ENCODE measurements at regions not wholly inside any gene's neighbourhood (a gene's known extent, or its start where the extent isn't known, plus 50 kb on each side); places are given as distances from the start of the nearest gene placed in this dataset.
"Not testable (repeated sequence)": the region's sequence is repeated elsewhere in the genome, so short reads cannot be mapped to it uniquely, and the experiment has no call there.

DNA sequence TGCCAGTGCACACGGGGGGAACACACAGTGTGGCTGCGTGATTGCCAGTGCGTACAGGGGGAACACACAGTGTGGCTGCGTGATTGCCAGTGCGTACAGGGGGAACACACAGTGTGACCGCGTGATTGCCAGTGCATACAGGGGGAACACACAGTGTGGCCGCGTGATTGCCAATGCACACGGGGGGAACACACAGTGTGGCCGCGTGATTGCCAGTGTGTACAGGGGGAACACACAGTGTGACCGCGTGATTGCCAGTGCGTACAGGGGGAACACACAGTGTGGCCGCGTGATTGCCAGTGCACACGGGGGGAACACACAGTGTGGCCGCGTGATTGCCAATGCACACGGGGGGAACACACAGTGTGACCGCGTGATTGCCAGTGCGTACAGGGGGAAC, 139.4 kb downstream of the RTP5 start:
- not testable (repeated sequence) for TF ChIP-seq POLR2A (IDR thresholded peaks at IDR 0.05; ENCODE audit: extremely low read depth, insufficient read length)
- TF ChIP-seq, protein P1, sequence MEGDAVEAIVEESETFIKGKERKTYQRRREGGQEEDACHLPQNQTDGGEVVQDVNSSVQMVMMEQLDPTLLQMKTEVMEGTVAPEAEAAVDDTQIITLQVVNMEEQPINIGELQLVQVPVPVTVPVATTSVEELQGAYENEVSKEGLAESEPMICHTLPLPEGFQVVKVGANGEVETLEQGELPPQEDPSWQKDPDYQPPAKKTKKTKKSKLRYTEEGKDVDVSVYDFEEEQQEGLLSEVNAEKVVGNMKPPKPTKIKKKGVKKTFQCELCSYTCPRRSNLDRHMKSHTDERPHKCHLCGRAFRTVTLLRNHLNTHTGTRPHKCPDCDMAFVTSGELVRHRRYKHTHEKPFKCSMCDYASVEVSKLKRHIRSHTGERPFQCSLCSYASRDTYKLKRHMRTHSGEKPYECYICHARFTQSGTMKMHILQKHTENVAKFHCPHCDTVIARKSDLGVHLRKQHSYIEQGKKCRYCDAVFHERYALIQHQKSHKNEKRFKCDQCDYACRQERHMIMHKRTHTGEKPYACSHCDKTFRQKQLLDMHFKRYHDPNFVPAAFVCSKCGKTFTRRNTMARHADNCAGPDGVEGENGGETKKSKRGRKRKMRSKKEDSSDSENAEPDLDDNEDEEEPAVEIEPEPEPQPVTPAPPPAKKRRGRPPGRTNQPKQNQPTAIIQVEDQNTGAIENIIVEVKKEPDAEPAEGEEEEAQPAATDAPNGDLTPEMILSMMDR (IDR thresholded peaks at IDR 0.05; ENCODE audit: low read depth, low read length): not testable (repeated sequence)
